ENCODE measurements at regions not wholly inside any gene's neighbourhood (a gene's known extent, or its start where the extent isn't known, plus 50 kb on each side); places are given as distances from the start of the nearest gene placed in this dataset.

DNA sequence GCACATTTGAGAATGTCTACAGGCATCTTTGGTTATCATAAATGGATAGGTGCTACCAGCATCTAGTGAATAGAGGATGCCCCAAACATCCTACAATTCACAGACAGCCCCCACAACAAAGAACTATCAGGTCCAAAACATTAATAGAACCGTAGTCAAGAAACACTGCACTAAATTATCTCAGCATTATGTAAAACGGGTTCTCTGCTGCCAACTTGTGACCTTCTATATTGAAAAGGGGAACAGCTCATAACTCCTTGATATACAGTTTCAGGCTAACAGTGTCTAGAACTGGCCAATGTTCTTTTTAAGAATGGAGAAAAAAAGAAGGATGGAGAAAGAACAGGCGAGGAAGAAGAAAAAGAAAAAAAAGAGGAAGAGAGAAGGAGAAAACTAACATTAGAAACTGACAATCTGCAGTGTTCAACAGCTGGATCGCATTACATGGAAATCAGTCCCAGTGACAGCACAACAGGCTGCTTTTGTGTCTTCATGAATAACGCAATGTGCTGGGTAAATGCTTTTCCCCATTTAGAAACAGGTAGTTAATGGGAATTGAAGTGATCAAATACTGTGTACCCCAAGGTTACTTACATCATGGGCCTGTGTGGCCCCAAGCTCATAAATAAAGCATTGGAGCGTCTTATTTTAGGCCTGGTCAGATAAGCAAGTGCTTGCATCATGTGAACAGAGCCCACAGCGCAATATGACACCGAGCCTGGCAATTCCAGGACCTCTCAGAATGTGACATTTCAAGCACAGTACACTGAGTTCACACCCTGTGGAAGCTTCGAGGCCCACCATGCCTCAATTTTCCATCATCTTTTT is 339.5 kb downstream of the DHX15 start:
- no peak for DNase-seq (ENCODE audit: low spot score)

GRCh38 chr4:24243641-24244040 is 340.7 kb downstream of the DHX15 start:
- DNase-seq (ENCODE audit: low spot score): no peak

DNA sequence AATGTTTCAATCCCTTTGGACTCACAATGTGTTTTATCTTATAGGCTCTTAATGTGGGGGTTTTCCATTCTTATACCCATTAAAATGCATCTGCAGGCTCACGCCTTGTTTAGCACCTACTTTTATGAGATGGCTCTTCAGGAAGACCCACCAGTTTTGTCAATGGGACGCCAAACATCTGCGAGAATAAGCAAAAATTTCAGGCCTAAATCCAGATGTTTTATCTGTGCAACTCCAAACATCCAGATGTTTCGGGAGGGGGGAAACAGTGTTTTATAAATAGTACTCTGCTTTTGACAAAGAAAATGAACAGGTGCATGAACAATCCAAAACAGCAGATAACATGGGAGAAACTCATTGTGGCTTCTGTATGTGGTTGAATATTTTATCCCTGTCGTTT is 342.8 kb downstream of the DHX15 start:
- no peak for DNase-seq (ENCODE audit: low spot score)

- no peak for DNase-seq (ENCODE audit: low spot score)
Measured at GRCh38 chr4:24240655-24241054, 343.7 kb downstream of the DHX15 start.

DNA sequence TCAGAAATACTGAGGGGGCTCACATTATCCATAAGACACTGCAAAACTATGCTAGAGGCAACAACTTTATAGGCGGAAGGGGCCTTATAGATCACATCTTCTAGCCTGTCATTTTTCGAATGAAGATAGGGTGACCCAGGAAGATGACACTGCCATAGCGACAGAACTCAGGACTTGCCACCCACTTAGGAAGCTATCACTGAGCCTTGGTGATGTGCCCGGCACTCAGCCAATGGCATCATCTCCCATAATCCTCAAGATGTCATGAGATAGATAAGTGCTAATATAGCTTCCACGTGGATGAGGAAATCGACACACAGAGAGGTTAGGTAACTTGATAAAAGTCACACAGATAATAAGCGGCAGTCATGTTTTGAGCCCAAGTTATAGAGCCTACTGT is 346.6 kb downstream of the DHX15 start:
- no peak for DNase-seq (ENCODE audit: low spot score)

DNA sequence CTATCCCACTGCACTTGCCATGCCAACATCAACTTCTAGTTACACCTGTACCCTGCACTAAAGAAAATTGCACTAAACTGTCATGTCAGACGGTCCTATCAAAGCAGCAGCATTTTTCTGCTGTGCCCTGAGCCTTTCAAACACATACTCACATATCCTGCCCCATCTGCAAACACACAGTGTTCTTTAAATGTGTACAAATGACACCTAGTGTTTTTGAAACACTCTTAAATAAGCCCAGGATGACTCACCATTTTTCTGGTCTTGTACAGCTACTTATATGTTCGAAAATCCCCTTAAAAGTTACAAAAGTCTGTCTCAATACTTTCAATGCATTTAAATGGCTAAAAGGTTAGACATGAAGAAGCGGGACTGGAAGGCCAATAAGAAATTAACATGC is 346.7 kb upstream of the PPARGC1A start:
- DNase-seq (ENCODE audit: low spot score): no peak

DNA sequence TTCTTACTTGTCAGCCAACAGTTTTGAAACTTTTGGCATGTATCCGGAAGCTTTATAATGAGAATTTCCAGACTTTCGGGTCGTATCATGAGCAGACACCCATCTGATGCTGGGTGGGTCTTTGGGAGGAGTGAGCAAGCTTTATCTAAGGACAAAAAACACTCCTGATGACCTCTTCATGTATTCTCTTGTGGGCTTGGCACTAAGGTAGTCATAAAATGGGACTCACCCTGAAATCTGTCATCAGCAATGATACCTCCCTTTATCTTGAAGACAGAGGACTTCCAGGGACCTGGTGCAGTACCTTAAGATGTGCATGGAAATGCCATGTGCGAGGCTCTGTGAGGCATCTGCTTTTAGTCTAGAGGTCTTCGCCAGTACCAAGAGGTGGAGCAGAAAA is 346.3 kb upstream of the PPARGC1A start:
- DNase-seq (ENCODE audit: low spot score): no peak

GRCh38 chr4:24235618-24236017 is 345.8 kb upstream of the PPARGC1A start:
- DNase-seq (ENCODE audit: low spot score): no peak

- no peak for DNase-seq (ENCODE audit: low spot score)
Measured at GRCh38 chr4:24234288-24234848, 344.5 kb upstream of the PPARGC1A start.

- DNase-seq (ENCODE audit: low spot score): no peak
Measured at GRCh38 chr4:24230955-24231354, 341.1 kb upstream of the PPARGC1A start.

GRCh38 chr4:24229978-24230377 is 340.1 kb upstream of the PPARGC1A start:
- no peak for DNase-seq (ENCODE audit: low spot score)

DNA sequence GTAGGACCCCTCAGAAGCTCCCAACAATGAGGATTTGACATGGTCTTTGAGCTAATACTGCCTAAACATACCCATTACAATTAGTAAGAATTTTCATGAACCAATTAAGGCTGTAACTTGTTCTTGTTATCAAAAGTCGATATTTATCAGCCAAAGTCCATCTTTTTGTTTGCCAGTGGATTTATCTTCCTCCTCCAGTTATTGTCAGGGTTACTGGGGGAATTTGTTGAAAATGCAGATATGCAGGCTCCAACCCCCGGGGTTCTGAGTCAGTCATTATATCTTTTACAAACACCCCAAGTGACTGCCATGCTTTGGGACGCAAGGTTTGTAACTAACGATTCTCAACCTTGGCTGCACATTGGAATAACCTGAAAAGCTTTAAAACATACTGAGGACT is 338.8 kb upstream of the PPARGC1A start:
- no peak for DNase-seq (ENCODE audit: low spot score)

GRCh38 chr4:24226667-24227066 is 336.8 kb upstream of the PPARGC1A start:
- DNase-seq (ENCODE audit: low spot score): no peak

GRCh38 chr4:24226023-24226422 is 336.2 kb upstream of the PPARGC1A start:
- no peak for DNase-seq (ENCODE audit: low spot score)

GRCh38 chr4:24224446-24224845 is 334.6 kb upstream of the PPARGC1A start:
- no peak for DNase-seq (ENCODE audit: low spot score)

- no peak for DNase-seq (ENCODE audit: low spot score)
Measured at GRCh38 chr4:24219209-24219608, 329.4 kb upstream of the PPARGC1A start.

- no peak for DNase-seq (ENCODE audit: low spot score)
Measured at GRCh38 chr4:24218566-24218965, 328.7 kb upstream of the PPARGC1A start.

GRCh38 chr4:24214796-24215195 is 324.9 kb upstream of the PPARGC1A start:
- no peak for DNase-seq (ENCODE audit: low spot score)

DNA sequence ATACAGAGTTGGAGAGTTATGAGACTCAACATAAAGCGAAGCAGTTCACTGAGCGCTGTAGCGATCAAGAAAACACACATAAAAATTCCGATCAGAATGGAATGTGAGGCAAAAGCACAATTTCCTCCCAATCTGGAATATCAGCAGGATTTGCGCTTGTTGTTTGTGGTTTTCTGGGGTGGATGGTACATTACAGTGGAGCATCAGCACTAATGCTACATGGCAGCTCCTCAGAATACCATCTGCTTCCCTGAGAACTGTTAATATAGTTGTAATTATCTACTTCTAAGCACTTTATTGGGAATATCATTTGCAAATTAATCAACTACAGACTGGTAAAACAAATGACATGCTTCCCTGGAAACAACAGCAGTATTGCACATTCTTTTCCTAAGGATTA is 324.1 kb upstream of the PPARGC1A start:
- DNase-seq (ENCODE audit: low spot score): no peak

DNA sequence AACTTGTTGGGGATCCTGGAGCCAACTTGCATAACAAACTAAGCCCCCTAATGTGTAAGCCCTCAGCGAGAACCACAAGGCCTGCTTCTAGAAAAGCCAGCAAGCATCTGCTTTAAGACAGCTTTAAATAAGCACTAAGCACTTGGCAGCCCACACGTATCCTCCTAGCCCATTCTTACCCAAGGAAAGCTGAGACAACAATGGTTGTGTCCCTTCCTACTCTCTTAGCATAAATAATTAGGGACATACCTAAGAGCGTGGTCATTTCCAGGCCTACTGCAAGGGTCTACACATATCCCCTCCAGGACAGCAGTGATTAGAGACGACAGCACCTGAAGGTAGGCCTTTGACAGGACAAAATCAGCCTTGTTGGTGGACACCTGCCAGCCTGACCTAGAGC is 322.8 kb upstream of the PPARGC1A start:
- DNase-seq (ENCODE audit: low spot score): no peak

DNA sequence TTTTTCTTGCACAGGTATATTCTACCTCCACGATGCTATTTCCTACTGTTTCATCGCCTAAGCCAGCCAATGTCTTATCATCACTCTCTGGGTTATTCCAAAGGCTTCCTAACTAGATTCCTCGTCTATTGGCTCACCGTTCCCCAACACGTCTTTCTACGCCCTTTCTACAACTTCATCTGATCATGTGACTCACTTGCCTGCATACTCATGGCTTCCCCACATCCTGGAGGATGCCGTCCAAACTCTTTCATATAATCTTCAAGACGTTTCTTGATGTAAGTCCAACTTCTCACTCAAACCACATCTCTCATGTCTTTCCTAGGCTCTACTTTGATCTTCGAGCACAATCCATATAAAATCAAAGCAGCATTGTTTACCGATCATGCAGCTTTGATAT is 322.0 kb upstream of the PPARGC1A start:
- DNase-seq (ENCODE audit: low spot score): no peak

- no peak for DNase-seq (ENCODE audit: low spot score)
Measured at GRCh38 chr4:24210332-24210902, 320.6 kb upstream of the PPARGC1A start.

DNA sequence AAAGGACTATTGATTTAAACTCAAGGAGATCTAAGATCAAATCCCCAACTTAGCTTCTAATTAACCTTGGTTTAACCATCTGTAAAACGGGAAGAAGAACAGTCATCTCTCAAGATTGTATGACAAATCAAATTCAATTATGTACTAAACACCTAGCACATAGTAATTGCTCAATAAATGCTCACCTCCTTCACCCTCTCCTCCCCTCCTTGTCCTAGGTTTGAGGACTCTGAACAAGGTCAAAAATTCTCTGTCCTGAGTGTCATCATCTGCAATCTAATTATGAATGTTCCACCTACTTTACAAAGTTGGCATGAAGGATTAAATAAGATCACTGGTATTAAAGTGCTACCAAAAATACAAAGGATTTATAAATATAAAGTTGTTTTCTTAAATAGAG is 320.1 kb upstream of the PPARGC1A start:
- no peak for DNase-seq (ENCODE audit: low spot score)

- DNase-seq (ENCODE audit: low spot score): no peak
Measured at GRCh38 chr4:24209131-24209530, 319.3 kb upstream of the PPARGC1A start.
